Karpas-422 (cell line): ENCODE measurements at regions not wholly inside any gene's neighbourhood (a gene's known extent, or its start where the extent isn't known, plus 50 kb on each side); places are given as distances from the start of the nearest gene placed in this dataset.

Experiments
- DNase-seq: peaks from one replicate; pipeline ENCODE4 v3.0.0-alpha.2; 2015
- H2AFZ ChIP-seq: fragments of 200-600 bp; sonication (generic); 2 replicates; pipeline ENCODE4 v1.6.1; 2014; ENCODE audit warnings: antibody characterized with exemption, low read length, mixed read lengths
- H3K27ac ChIP-seq: fragments of 200-600 bp; sonication (generic); 2 replicates; pipeline ENCODE4 v1.5.1; 2014; ENCODE audit warnings: mild to moderate bottlenecking, low read length, moderate library complexity
- H3K27me3 ChIP-seq: fragments of 200-600 bp; sonication (generic); 2 replicates; pipeline ENCODE4 v1.6.1; 2014; ENCODE audit warnings: low read length, mixed read lengths
- H3K36me3 ChIP-seq: fragments of 200-600 bp; sonication (generic); 2 replicates; pipeline ENCODE4 v1.6.1; 2014; ENCODE audit warnings: low read length, mixed read lengths; ENCODE audit not compliant: insufficient read depth
- H3K4me1 ChIP-seq: fragments of 200-600 bp; sonication (generic); 2 replicates; pipeline ENCODE4 v1.6.1; 2014; ENCODE audit warnings: mild to moderate bottlenecking, low read length, mixed read lengths
- H3K4me2 ChIP-seq: fragments of 200-600 bp; sonication (generic); 2 replicates; pipeline ENCODE4 v1.6.1; 2014; ENCODE audit warnings: low read length, low read depth, mild to moderate bottlenecking; ENCODE audit not compliant: poor library complexity, severe bottlenecking
- H3K4me3 ChIP-seq: fragments of 200-600 bp; sonication (generic); 2 replicates; pipeline ENCODE4 v1.5.1; 2014; ENCODE audit warnings: mild to moderate bottlenecking, antibody characterized with exemption, low read length, mixed read lengths
- H3K79me2 ChIP-seq: fragments of 200-600 bp; sonication (generic); 2 replicates; pipeline ENCODE4 v1.6.1; 2014; ENCODE audit warnings: mild to moderate bottlenecking, low read length, mixed read lengths
- H3K9ac ChIP-seq: fragments of 200-600 bp; sonication (generic); 2 replicates; pipeline ENCODE4 v1.6.0; 2014; ENCODE audit warnings: low read length
- H3K9me2 ChIP-seq: fragments of 200-600 bp; sonication (generic), shearing (Covaris generic); replicated peaks from 2 replicates; pipeline ENCODE4 v1.6.0; 2014; ENCODE audit warnings: mild to moderate bottlenecking, low read length, moderate library complexity; ENCODE audit not compliant: insufficient read depth
- H3K9me3 ChIP-seq: fragments of 300-700, 200-600 bp; sonication (generic); 2 replicates; pipeline ENCODE4 v1.6.1; 2014; ENCODE audit warnings: low read length, mixed read lengths
- H4K20me1 ChIP-seq: fragments of 200-600 bp; sonication (generic); 2 replicates; pipeline ENCODE4 v1.6.1; 2014; ENCODE audit warnings: mild to moderate bottlenecking, antibody characterized with exemption, low read length, low read depth; ENCODE audit not compliant: insufficient read depth

DNA sequence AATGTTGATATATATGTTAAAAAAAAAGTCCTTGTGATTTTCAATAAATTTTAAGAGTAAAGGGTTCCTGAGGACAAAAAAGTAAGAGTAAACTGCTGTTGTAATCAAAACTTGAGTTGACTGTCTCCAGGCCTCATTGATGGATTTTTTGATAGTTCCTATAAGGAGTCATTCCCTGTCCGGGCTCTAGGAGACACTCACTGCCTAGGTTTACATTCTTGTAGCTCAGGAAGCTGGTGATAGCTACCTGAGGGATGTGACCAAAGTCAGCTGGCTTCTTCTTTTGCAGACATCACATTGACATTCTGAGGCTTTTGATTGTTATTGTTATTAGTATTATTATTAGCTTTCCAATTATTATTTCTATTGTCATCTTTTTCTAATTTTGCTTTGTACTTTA lies 116.5 kb upstream of the FBXL7 start:
- no peak for DNase-seq
- H2AFZ ChIP-seq, result no peak overlapping the region
- no peak overlapping the region for H3K27ac ChIP-seq
- no peaks in the 10 kb centered on the region for H3K79me2 ChIP-seq
- no peak overlapping the region for H3K4me3 ChIP-seq
- no peaks in the 10 kb centered on the region for H3K4me1 ChIP-seq
- no peaks in the 10 kb centered on the region for H3K36me3 ChIP-seq
- no peaks in the 10 kb centered on the region for H3K9me2 ChIP-seq
- peaks cover 22% of the 10 kb centered on the region for H3K9me3 ChIP-seq
- no peaks in the 10 kb centered on the region for H3K27me3 ChIP-seq
- H3K9ac ChIP-seq, result no peak overlapping the region
- no peaks in the 10 kb centered on the region for H4K20me1 ChIP-seq
- no peak overlapping the region for H3K4me2 ChIP-seq

DNA sequence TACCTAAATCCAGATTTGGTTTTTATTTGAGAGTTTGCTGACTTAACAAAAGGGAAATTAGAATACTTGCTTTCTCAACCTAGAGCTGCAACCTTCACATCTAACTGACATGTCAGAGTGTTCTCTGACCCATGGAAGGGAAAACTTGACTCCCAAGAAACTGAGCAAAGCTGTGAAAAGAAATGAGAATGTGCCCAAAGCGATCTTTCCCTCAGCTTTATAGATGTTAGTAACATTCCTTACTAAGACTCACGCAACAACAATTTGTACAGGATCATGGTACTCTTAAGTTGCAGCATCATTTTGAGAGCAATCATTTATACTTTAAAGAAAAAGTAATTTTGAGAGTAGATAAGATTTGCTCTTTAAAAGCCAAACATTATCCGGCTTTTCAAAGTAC lies 117.0 kb upstream of the FBXL7 start:
- no peak overlapping the region for H3K4me3 ChIP-seq
- H3K27ac ChIP-seq, result no peak overlapping the region
- H3K27me3 ChIP-seq, result no peaks in the 10 kb centered on the region
- H3K4me2 ChIP-seq, result no peak overlapping the region
- H3K9me2 ChIP-seq, result no peaks in the 10 kb centered on the region
- no peaks in the 10 kb centered on the region for H3K36me3 ChIP-seq
- no peak overlapping the region for H3K9ac ChIP-seq
- peaks cover 22% of the 10 kb centered on the region for H3K9me3 ChIP-seq
- no peak for DNase-seq
- no peak overlapping the region for H2AFZ ChIP-seq
- H3K4me1 ChIP-seq, result no peaks in the 10 kb centered on the region
- no peaks in the 10 kb centered on the region for H3K79me2 ChIP-seq
- H4K20me1 ChIP-seq, result no peaks in the 10 kb centered on the region

GRCh38 chr5:15377573-15378340 lies 122.2 kb upstream of the FBXL7 start:
- H3K4me1 ChIP-seq, result no peaks in the 10 kb centered on the region

GRCh38 chr5:15376803-15377202 lies 123.2 kb upstream of the FBXL7 start:
- Histone ChIP-seq H3K9me2 (no peaks in the 10 kb centered on the region), H3K4me1 (no peaks in the 10 kb centered on the region), H3K4me3 (no peak overlapping the region), H3K36me3 (no peaks in the 10 kb centered on the region), H3K79me2 (no peaks in the 10 kb centered on the region), H4K20me1 (no peaks in the 10 kb centered on the region), H3K27me3 (no peaks in the 10 kb centered on the region), H3K9me3 (peaks cover 26% of the 10 kb centered on the region), H3K9ac (no peak overlapping the region), H2AFZ (no peak overlapping the region), H3K27ac (no peak overlapping the region), H3K4me2 (no peak overlapping the region)
- no peak for DNase-seq

More at GRCh38 chr5:15377573-15378340, 122.2 kb upstream of the FBXL7 start:
- Histone ChIP-seq H3K36me3 (no peaks in the 10 kb centered on the region), H3K4me2 (no peak overlapping the region), H2AFZ (no peak overlapping the region), H3K9ac (no peak overlapping the region), H3K9me2 (no peaks in the 10 kb centered on the region), H3K27ac (no peak overlapping the region), H3K27me3 (no peaks in the 10 kb centered on the region), H3K4me3 (no peak overlapping the region), H3K9me3 (peaks cover 29% of the 10 kb centered on the region), H3K79me2 (no peaks in the 10 kb centered on the region), H4K20me1 (no peaks in the 10 kb centered on the region)
- DNase-seq, result no peak

DNA sequence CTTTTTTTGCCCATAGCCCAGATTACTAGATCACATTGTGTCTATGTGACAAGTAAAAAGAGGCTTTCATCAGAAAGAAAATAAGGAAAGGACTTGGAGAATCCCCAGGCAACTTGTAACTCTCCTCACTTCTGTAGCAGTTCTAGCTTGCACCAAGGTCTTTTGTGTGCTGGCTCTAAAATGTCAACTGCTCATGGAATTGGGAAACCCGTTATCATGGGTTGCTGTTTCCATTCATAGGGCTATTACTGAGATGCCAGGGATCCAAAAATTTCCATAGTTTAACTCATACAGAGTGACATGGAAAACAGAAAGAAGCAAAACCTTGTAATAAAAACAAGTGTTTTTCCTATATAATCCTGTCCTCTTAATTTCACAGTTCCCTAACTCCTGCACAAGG lies 123.9 kb upstream of the FBXL7 start:
- Histone ChIP-seq H2AFZ (no peak overlapping the region), H3K4me3 (no peak overlapping the region), H3K9ac (no peak overlapping the region)

GRCh38 chr5:15375559-15375958 lies 124.4 kb upstream of the FBXL7 start:
- no peaks in the 10 kb centered on the region for H3K27me3 ChIP-seq
- no peak for DNase-seq
- no peak overlapping the region for H3K9ac ChIP-seq

More for the DNA sequence above, 123.9 kb upstream of the FBXL7 start:
- H3K36me3 ChIP-seq, result no peaks in the 10 kb centered on the region
- no peaks in the 10 kb centered on the region for H3K9me2 ChIP-seq
- H3K79me2 ChIP-seq, result no peaks in the 10 kb centered on the region
- no peak overlapping the region for H3K27ac ChIP-seq
- no peaks in the 10 kb centered on the region for H3K27me3 ChIP-seq
- peaks cover 28% of the 10 kb centered on the region for H3K9me3 ChIP-seq
- H3K4me2 ChIP-seq, result no peak overlapping the region
- H3K4me1 ChIP-seq, result no peaks in the 10 kb centered on the region
- no peaks in the 10 kb centered on the region for H4K20me1 ChIP-seq
- DNase-seq, result no peak

DNA sequence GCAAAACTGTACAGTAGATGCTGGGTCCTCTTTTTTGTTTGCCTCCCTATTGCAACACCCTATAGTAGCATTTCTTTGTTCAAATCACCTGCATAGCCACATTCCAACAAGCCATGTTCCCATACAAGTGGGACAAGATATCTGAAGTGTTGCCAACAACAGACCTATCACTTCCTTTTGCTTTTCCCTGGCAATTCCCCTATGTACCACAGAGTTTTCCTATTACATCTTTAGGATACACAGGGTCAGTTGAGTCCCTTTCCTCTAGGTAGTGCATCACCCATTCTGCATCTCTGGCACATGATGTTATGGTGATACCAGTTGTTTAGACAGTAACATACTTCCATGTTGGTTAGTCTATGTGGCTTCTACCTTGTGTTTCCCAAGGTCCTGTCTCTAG lies 125.1 kb upstream of the FBXL7 start:
- DNase-seq, result no peak
- H3K36me3 ChIP-seq, result no peaks in the 10 kb centered on the region

More at GRCh38 chr5:15375559-15375958, 124.4 kb upstream of the FBXL7 start:
- Histone ChIP-seq H3K9me3 (peaks cover 30% of the 10 kb centered on the region), H4K20me1 (no peaks in the 10 kb centered on the region), H3K79me2 (no peaks in the 10 kb centered on the region), H3K27ac (no peak overlapping the region), H3K4me1 (no peaks in the 10 kb centered on the region), H3K9me2 (no peaks in the 10 kb centered on the region), H3K4me2 (no peak overlapping the region), H2AFZ (no peak overlapping the region), H3K36me3 (no peaks in the 10 kb centered on the region), H3K4me3 (no peak overlapping the region)

GRCh38 chr5:15373151-15373550 lies 126.8 kb upstream of the FBXL7 start:
- H3K4me3 ChIP-seq, result no peak overlapping the region
- H4K20me1 ChIP-seq, result no peaks in the 10 kb centered on the region
- H3K4me2 ChIP-seq, result no peak overlapping the region
- H2AFZ ChIP-seq, result no peak overlapping the region
- no peaks in the 10 kb centered on the region for H3K36me3 ChIP-seq
- DNase-seq, result no peak
- H3K27ac ChIP-seq, result no peak overlapping the region
- no peaks in the 10 kb centered on the region for H3K79me2 ChIP-seq
- H3K4me1 ChIP-seq, result no peaks in the 10 kb centered on the region
- H3K9ac ChIP-seq, result no peak overlapping the region
- H3K9me3 ChIP-seq, result peaks cover 33% of the 10 kb centered on the region
- H3K9me2 ChIP-seq, result no peaks in the 10 kb centered on the region
- H3K27me3 ChIP-seq, result no peaks in the 10 kb centered on the region

More for the DNA sequence above, 125.1 kb upstream of the FBXL7 start:
- H3K79me2 ChIP-seq, result no peaks in the 10 kb centered on the region
- H2AFZ ChIP-seq, result no peak overlapping the region
- no peak overlapping the region for H3K9ac ChIP-seq
- H3K9me3 ChIP-seq, result peaks cover 32% of the 10 kb centered on the region
- H3K9me2 ChIP-seq, result no peaks in the 10 kb centered on the region
- H3K27ac ChIP-seq, result no peak overlapping the region
- H3K27me3 ChIP-seq, result no peaks in the 10 kb centered on the region
- H4K20me1 ChIP-seq, result no peaks in the 10 kb centered on the region
- no peaks in the 10 kb centered on the region for H3K4me1 ChIP-seq
- H3K4me2 ChIP-seq, result no peak overlapping the region
- H3K4me3 ChIP-seq, result no peak overlapping the region
